ENCODE measurements at regions not wholly inside any gene's neighbourhood (a gene's known extent, or its start where the extent isn't known, plus 50 kb on each side); places are given as distances from the start of the nearest gene placed in this dataset.
A peak's percentile ranks its signal among the peaks of the same experiment; 100 is the strongest.
"Not testable (repeated sequence)": the region's sequence is repeated elsewhere in the genome, so short reads cannot be mapped to it uniquely, and the experiment has no call there.

DNA sequence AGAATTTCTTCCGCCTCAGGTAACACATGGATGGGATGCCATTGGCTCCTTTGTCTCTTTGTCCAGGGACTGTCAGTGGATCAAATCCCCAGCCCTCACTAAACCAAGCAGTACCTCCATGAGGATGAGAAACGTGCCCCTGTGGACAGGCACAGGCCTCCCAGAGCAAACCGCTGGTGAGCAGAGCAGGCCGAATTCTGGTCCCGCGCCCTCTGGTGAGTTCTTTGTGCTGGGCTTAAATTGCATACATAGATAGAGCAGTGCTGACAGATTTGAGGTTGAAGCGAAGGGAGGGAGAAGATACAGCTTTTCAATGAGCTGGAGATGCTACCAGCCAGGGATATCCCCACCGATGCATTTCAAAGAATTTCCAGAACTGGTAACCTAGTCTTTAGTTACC is 143.8 kb downstream of the HSD17B3 start:
- no peak for DNase-seq
- no peaks in the 10 kb centered on the region for H3K27me3 ChIP-seq (ENCODE audit: control insufficient read depth, insufficient read depth, low read length)
- H3K9me3 ChIP-seq (ENCODE audit: control insufficient read depth, low read depth, low read length) = no peaks in the 10 kb centered on the region
- 96% methylated on average over 4 of the region's 8 CpGs for WGBS (ENCODE audit: insufficient coverage, low lambda C conversion rate)
- no peaks in the 10 kb centered on the region for H3K4me1 ChIP-seq (ENCODE audit: control insufficient read depth, insufficient read depth, low read length)
- H3K36me3 ChIP-seq (ENCODE audit: control insufficient read depth, insufficient read depth, low read length) = no peaks in the 10 kb centered on the region
- H3K27ac ChIP-seq (ENCODE audit: low read length) = no peak overlapping the region
- H3K4me3 ChIP-seq (ENCODE audit: low read length) = no peak overlapping the region

DNA sequence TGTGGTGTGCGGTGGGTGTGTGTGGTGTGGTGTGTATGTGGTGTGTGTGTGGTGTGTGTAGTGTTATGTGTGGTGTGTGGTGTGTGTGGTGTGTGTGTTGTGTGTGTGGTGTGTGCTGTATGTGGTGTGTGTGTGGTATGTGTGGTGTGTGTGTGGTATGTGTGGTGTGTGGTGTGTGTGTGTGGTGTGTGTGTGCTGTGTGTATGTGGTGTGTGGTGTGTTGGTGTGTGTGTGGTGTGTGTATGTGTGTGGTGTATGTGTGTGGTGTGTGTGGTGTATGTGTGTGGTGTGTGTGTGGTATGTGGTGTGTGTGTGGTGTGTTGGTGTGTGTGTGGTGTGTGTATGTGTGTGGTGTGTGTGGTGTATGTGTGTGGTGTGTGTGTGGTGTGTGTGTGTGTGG is 144.3 kb downstream of the HSD17B3 start:
- no peaks in the 10 kb centered on the region for H3K4me1 ChIP-seq (ENCODE audit: control insufficient read depth, insufficient read depth, low read length)
- H3K27ac ChIP-seq (ENCODE audit: low read length) = no peak overlapping the region
- no peaks in the 10 kb centered on the region for H3K9me3 ChIP-seq (ENCODE audit: control insufficient read depth, low read depth, low read length)
- no CpG with 5 or more reads among the region's 1 CpG for whole genome bisulfite sequencing (ENCODE audit: insufficient coverage, low lambda C conversion rate)
- H3K4me3 ChIP-seq (ENCODE audit: low read length) = no peak overlapping the region
- H3K27me3 ChIP-seq (ENCODE audit: control insufficient read depth, insufficient read depth, low read length) = no peaks in the 10 kb centered on the region
- no peak for DNase-seq
- no peaks in the 10 kb centered on the region for H3K36me3 ChIP-seq (ENCODE audit: control insufficient read depth, insufficient read depth, low read length)

DNA sequence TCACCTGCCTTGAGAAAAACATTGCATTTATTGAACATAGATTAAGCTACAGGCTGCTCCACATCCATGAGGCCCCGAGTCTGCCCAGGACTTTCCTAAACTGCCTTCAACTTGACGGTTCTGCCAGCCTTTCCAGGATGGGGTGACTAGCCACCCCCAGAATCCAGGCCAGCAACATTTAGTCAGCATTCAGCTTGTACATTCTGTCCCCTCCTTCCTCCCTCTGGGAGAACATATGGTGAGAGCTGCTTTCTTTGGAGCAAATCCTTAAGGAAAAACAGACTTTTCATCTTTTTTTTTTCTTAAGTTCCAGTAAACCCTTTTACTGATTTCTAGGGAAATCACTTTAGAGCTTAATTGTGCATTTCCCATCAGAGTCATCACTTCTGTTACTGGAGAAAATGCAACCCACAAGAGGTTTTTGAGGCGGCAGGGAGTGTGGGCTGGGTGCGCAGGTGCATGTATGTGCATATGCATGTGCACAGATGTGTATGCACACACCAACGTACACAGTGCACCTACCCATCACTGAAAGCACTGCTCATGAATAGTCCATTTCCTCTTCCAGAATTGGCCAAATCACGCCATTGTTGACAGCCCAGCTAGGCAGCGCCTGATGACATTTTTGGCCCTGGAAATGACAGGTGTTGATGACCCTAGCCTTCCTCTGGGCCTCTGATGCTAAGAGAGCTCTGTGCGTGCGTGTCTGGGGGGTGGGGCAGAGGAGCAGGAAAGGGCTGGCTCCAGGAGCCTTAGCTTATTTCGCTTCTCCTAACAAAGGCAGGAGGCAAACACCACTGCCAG is 145.6 kb downstream of the HSD17B3 start:
- Histone ChIP-seq H3K27me3 (ENCODE audit: control insufficient read depth, insufficient read depth, low read length) (no peaks in the 10 kb centered on the region), H3K27ac (ENCODE audit: low read length) (no peak overlapping the region), H3K4me1 (ENCODE audit: control insufficient read depth, insufficient read depth, low read length) (no peaks in the 10 kb centered on the region), H3K4me3 (ENCODE audit: low read length) (no peak overlapping the region), H3K36me3 (ENCODE audit: control insufficient read depth, insufficient read depth, low read length) (no peaks in the 10 kb centered on the region), H3K9me3 (ENCODE audit: control insufficient read depth, low read depth, low read length) (no peaks in the 10 kb centered on the region)
- DNase-seq = no peak
- WGBS (ENCODE audit: insufficient coverage, low lambda C conversion rate) = no CpG with 5 or more reads among the region's 10 CpGs

DNA sequence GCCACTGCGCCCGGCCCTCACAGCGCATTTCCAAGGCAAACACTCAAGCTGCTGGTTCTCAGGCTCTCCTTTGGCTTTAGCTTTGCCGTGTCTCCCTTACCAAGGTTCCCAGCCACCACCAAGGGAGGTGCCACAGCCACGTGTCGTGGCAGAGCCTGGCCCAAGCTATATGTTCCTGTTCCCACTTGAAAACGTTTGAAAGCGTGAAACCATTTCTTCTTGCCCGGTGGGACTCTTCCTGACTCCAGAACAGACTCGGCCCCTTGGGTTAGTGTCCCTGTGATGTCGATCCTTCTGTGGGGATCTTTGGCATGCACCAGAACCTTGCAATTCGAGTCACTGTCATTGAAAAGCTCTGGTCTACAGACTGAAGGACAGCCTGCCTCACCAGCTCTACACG is 147.9 kb downstream of the HSD17B3 start:
- DNase-seq = no peak
- no CpG with 5 or more reads among the region's 13 CpGs for WGBS (ENCODE audit: insufficient coverage, low lambda C conversion rate)

DNA sequence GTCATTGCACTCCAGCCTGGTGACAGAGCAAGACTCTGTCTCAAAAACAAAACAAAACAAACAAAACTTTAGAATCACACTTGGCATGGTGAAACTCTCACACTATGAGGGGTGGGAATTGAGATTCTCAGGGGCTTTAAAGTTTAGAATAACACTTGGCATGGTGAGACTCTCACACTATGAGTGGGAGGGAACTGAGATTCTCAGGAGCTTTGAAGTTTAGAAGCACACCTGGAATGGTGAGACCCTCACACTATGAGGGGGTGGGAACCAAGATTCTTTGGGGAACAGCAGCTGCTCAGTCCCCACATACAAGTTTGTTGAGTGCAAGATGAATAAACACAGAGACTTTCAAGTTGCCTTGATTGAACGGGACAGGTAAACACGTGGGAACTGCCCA is 149.4 kb downstream of the HSD17B3 start:
- Histone ChIP-seq H3K27me3 (ENCODE audit: control insufficient read depth, insufficient read depth, low read length) (no peaks in the 10 kb centered on the region), H3K4me3 (ENCODE audit: low read length) (no peak overlapping the region), H3K36me3 (ENCODE audit: control insufficient read depth, insufficient read depth, low read length) (no peaks in the 10 kb centered on the region), H3K9me3 (ENCODE audit: control insufficient read depth, low read depth, low read length) (no peaks in the 10 kb centered on the region), H3K4me1 (ENCODE audit: control insufficient read depth, insufficient read depth, low read length) (no peaks in the 10 kb centered on the region), H3K27ac (ENCODE audit: low read length) (no peak overlapping the region)
- WGBS (ENCODE audit: insufficient coverage, low lambda C conversion rate) = no CpG with 5 or more reads among the region's 2 CpGs
- no peak for DNase-seq

More for the DNA sequence above, 147.9 kb downstream of the HSD17B3 start:
- H3K4me1 ChIP-seq (ENCODE audit: control insufficient read depth, insufficient read depth, low read length) = no peaks in the 10 kb centered on the region
- no peak overlapping the region for H3K27ac ChIP-seq (ENCODE audit: low read length)
- no peaks in the 10 kb centered on the region for H3K9me3 ChIP-seq (ENCODE audit: control insufficient read depth, low read depth, low read length)
- no peak overlapping the region for H3K4me3 ChIP-seq (ENCODE audit: low read length)
- H3K27me3 ChIP-seq (ENCODE audit: control insufficient read depth, insufficient read depth, low read length) = no peaks in the 10 kb centered on the region
- no peaks in the 10 kb centered on the region for H3K36me3 ChIP-seq (ENCODE audit: control insufficient read depth, insufficient read depth, low read length)

DNA sequence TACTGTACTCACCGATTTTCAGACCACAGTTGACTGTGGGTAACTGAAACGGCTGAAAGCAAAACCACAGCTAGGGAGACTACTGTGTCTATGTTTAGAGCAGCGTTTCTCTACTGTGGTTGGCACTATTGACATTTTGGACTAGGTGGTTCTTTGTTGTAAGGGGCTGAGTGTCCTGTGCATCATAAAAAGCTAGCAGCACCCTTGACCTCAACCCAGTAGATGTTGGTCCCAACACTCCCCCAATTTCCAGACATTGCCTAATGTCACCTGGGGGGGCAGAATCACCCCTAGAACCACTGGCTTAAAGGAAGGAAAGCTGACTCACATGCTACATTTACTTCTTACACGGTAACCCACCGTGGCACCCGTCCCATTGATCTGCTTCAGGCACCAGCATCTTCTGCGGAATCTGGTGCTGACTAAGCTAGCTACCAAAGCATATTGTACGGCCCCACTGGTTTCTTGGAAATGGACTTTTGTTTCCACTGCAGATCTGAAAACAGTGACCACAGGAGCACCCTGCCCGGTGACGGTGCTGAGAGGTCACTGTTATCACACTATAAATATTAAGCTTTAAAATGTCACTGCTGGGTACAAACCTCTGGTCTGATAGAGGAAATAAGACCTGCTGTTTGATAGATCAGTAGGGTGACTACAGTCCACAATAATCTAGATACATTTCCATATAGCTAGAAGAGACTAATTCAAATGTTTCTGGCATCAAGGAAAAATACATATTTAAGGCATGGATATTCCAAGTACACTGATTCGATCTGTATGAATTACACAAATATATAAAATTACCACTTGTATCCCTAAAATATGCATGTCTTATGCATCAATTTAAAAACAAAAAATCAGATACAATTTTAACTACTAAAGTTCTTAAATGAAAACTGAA is 151.4 kb downstream of the HSD17B3 start:
- no peaks in the 10 kb centered on the region for H3K27me3 ChIP-seq (ENCODE audit: control insufficient read depth, insufficient read depth, low read length)
- H3K27ac ChIP-seq (ENCODE audit: low read length) = no peak overlapping the region
- H3K36me3 ChIP-seq (ENCODE audit: control insufficient read depth, insufficient read depth, low read length) = no peaks in the 10 kb centered on the region
- H3K9me3 ChIP-seq (ENCODE audit: control insufficient read depth, low read depth, low read length) = no peaks in the 10 kb centered on the region
- no peak overlapping the region for H3K4me3 ChIP-seq (ENCODE audit: low read length)
- 100% methylated on average over 1 of the region's 11 CpGs for WGBS (ENCODE audit: insufficient coverage, low lambda C conversion rate)
- no peaks in the 10 kb centered on the region for H3K4me1 ChIP-seq (ENCODE audit: control insufficient read depth, insufficient read depth, low read length)
- no peak for DNase-seq

DNA sequence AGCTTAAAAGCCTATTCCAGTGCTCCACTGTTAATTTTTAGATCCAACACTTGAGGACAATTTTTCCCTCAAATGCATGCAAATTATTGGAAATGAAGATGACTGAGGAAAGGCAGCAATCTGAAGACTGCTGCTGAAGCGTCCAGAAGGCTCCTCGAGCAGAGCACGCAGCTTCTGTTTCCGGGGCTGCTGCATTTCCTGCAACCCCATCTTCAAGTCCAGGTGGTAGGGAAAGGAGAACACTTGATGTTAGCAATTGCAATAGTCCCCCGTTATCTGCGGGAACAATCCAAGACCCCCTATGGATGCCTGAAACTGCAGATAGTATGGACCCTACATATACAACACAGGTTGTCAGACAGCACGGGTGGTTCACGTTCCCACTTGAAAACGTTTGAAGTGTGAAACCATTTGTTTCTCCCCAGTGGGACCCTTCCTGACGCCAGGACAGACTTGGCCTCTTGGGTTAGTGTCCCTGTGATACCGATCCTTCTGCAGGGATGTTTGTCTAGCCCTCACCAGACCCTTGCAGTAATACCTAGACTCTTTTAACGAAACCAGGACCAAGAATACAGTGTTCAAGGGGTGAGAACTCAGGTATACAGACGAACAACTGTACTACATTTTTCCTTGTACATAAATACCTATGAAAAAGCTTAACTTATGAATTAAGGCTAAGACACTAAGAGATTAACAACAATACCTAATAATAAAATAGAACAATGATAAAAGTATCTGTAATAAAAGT is 152.3 kb downstream of the HSD17B3 start:
- Histone ChIP-seq H3K4me3 (ENCODE audit: low read length) (no peak overlapping the region), H3K27me3 (ENCODE audit: control insufficient read depth, insufficient read depth, low read length) (no peaks in the 10 kb centered on the region), H3K27ac (ENCODE audit: low read length) (no peak overlapping the region), H3K4me1 (ENCODE audit: control insufficient read depth, insufficient read depth, low read length) (no peaks in the 10 kb centered on the region), H3K9me3 (ENCODE audit: control insufficient read depth, low read depth, low read length) (no peaks in the 10 kb centered on the region), H3K36me3 (ENCODE audit: control insufficient read depth, insufficient read depth, low read length) (no peaks in the 10 kb centered on the region)
- DNase-seq = no peak
- WGBS (ENCODE audit: insufficient coverage, low lambda C conversion rate) = 93% methylated on average over 2 of the region's 13 CpGs

DNA sequence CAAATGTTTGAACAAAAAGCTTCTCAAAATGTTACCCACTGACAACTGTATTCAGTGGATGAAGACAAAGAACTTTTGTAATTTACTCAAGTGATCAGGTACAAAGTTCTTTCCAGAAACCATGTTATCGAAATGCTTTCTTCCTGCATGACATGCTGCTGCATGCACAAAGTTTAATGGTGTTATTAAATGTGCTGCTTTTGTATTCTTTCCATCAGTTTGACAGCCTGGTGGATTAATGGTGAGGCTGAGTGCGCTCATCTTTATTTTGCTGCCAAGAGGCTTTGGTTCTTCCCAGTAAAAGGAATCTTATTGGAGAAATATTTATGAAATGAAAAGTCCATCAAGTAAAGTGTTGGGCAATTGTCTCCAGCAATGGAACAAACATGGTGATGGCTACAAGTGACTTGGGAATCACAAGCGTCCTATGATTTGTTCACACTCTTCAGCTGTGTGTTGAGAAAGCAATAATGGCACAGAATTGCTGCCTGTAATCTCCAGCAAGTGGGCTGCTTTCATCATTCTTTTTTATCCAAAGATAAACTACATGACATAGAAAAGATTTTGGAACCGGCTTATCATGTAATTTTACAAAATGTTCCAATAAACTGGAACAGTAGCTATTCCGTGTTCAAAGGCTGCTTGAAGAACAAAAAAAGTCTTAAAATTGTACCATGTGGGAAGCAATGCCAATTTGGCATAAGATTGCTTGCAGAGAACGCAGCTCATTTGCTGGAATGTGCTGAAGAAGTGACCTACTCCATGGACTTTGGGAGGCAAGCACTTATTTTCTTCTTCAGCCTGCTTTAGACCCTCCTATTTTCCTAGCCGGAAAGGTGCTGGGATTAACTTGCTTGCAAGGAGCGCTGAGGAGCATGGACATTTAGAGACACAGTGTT is 153.1 kb downstream of the HSD17B3 start:
- no peak overlapping the region for H3K27ac ChIP-seq (ENCODE audit: low read length)
- peak in 1 of 2 donors; percentile 28 for DNase-seq
- no peaks in the 10 kb centered on the region for H3K9me3 ChIP-seq (ENCODE audit: control insufficient read depth, low read depth, low read length)
- no peaks in the 10 kb centered on the region for H3K36me3 ChIP-seq (ENCODE audit: control insufficient read depth, insufficient read depth, low read length)
- no peaks in the 10 kb centered on the region for H3K27me3 ChIP-seq (ENCODE audit: control insufficient read depth, insufficient read depth, low read length)
- no peaks in the 10 kb centered on the region for H3K4me1 ChIP-seq (ENCODE audit: control insufficient read depth, insufficient read depth, low read length)
- 67% methylated on average over 1 of the region's 8 CpGs for WGBS (ENCODE audit: insufficient coverage, low lambda C conversion rate)
- no peak overlapping the region for H3K4me3 ChIP-seq (ENCODE audit: low read length)

DNA sequence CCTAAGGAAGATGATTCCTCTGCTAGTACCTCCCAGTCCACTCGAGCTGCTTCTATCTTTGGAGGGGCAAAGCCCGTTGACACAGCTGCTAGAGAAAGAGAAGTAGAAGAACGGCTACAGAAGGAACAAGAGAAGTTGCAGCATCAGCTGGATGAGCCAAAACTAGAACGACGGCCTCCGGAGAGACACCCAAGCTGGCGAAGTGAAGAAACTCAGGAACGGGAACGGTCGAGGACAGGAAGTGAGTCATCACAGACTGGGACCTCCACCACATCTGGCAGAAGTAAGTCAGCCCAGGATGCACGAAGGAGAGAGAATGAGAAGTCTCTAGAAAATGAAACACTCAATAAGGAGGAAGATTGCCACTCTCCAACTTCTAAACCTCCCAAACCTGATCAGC is 154.9 kb downstream of the HSD17B3 start:
- not testable (repeated sequence) for DNase-seq; H3K27me3 ChIP-seq (ENCODE audit: control insufficient read depth, insufficient read depth, low read length); H3K36me3 ChIP-seq (ENCODE audit: control insufficient read depth, insufficient read depth, low read length); H3K27ac ChIP-seq (ENCODE audit: low read length); H3K4me1 ChIP-seq (ENCODE audit: control insufficient read depth, insufficient read depth, low read length); H3K4me3 ChIP-seq (ENCODE audit: low read length); H3K9me3 ChIP-seq (ENCODE audit: control insufficient read depth, low read depth, low read length)
- no CpG with 5 or more reads among the region's 11 CpGs for WGBS (ENCODE audit: insufficient coverage, low lambda C conversion rate)

Measured in large intestine (tissue), 3 donors.